Superior temporal gyrus (tissue), 1 donor: ENCODE measurements at regions not wholly inside any gene's neighbourhood (a gene's known extent, or its start where the extent isn't known, plus 50 kb on each side); places are given as distances from the start of the nearest gene placed in this dataset.

Experiments
- DNase-seq: peaks from one replicate; pipeline ENCODE4 v3.0.0-alpha.2; 2016; ENCODE audit errors: extremely low spot score

- no peak for DNase-seq
Measured at GRCh38 chr6:104575536-104575935, 284.2 kb downstream of the HACE1 start.

GRCh38 chr6:104574135-104574750 lies 285.5 kb downstream of the HACE1 start:
- DNase-seq, result no peak

DNA sequence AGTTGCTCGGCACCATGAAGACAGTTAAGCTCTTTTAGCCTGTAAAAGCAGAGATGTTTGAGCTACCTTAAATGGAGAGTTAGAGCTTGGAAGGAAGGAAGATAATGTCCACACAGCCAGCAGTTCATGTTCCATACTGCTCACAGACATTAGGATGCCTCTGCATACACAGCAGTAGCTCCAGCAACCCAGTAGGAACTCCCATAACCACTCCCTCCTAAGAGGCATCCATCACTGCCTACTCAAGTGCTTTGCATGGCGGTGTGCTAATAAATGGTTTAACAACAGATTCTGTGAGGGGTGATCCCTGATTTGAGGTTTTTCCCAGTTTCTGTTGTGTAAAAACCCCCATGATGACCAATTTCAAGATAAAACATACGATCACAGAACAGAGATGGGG lies 286.4 kb downstream of the HACE1 start:
- no peak for DNase-seq

DNA sequence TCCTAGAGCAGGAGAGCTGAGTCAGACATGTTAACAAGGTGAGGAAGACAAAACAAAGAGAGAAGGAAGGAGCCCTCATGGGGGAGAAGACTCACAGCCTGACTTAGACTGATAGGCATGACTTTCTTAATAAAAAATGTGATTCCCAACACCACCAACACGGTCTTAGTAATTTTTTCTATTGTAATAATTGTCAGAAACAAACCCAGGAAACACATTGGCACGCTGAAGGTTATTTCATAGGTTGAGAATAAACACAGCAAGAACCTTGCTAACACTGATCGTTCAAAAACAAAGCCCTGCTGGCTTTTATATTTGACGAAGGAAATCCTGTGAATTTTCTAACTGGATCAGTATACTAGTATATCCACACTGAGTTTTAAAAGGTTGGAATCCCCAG lies 286.8 kb downstream of the HACE1 start:
- DNase-seq, result no peak

DNA sequence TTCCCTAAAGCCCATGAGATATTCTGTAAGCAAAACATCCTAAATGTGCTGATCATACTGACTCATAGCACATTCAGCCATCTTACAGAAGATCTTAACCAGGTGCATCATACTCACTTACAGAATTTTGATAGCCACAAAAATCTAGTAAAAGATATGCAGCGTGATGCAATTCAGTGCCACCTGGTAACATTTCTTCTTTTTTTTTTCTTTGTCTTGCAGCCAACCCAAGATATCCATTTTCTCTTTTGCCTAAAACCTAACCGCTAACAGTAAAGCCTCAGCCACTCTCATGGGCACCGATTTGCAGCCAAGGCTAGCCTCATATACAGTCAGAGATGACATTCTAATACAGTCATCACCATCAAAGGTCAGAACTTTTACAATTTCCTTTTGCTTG lies 293.3 kb downstream of the HACE1 start:
- no peak for DNase-seq

- no peak for DNase-seq
Measured at GRCh38 chr6:104563306-104563705, 296.4 kb downstream of the HACE1 start.

GRCh38 chr6:104559435-104560202 lies 300.1 kb downstream of the HACE1 start:
- DNase-seq, result no peak

GRCh38 chr6:104558746-104559145 lies 301.0 kb downstream of the HACE1 start:
- DNase-seq, result no peak

DNA sequence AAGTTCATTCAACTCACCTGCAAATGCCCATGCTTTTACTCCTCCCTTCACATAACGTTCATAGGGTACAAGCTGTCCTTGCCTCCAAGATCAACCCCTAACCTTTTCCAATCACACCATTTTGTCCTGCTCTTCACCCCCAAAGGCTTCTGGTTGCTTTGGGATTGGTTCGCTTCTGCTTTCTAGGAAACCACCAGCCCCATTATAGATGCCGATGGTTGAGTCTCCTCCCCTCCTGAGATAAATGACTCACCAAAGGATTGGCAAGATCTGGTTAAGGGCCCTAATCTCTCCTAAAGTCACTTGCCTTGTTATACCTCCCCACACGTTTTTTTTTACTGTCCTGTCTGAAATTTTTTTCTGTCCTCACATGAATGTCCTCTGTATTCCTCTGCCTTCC lies 311.4 kb downstream of the HACE1 start:
- DNase-seq, result no peak

DNA sequence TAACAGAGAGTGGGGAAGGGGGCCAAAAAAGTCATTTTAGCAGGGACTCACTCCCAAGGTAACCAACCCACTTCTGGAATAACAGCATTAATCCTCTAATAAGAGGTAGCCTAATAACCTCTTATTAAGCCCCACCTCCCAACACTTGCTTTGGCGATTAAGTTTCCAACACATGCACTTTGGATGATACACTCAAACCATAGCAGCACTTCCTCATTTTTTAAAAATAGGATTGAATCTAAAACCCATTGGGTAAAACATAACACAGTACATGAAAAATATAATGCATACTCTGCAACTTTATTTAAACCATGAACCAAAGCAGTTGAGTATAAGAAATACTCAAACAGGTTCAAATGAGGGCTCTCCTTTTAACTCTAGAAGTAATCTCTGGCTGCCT lies 318.3 kb downstream of the HACE1 start:
- DNase-seq, result no peak

- no peak for DNase-seq
Measured at GRCh38 chr6:104540743-104541142, 319.0 kb downstream of the HACE1 start.

DNA sequence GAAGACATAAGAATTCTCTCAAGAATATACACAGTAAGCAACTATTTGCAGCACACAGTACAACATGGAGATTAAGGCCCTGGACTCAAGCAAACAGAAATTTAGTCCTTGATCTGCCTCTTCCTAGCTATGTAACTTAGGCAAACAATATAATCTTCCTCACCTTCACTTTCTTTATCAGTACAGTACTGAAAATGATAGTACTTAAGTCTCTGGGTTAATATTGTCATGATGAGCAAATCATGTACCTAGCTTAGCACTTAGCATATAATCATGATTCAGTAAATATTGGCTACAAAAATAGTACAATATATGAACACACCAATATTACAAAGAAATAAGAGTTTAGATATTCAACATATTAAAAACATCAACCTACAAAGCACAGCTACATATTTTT lies 320.5 kb downstream of the HACE1 start:
- DNase-seq, result no peak

DNA sequence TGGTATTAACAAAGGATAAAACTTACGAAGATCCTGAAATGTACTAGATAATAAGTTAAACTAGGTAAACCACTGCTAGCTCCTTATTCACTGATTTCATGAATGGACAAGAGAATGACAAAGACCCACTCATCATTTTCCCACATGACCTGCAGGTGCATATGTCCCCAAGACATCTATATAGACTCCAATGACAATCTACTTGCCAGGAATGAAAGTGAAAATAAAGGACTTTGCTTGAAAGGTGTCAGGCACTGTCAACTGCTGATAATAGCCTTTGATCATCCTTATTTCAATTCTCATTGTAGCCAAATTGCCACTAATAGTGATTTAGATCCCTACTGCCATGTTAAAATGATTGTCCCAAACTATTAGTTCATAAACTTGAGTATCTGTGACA lies 321.8 kb downstream of the HACE1 start:
- DNase-seq, result no peak

GRCh38 chr6:104537180-104537579 lies 322.5 kb downstream of the HACE1 start:
- DNase-seq, result no peak

DNA sequence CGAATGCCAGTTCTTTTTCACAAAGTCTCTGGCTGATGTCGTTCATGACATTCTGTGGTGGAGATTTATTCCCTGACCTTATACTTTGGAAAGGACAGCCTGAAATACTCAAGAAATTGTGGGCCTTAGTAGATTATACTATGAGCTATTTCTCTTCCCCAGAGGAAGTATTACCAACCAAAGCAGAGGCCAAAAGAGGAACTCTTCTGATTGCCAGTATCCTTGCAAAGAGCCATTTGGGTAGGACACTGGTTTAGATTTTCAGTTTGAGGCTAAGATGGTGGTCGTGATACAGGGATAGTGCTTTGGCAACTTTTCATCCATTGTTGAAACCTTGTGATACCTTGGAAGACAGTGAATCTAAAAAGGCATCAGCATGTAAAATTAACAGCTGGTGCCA lies 327.3 kb downstream of the HACE1 start:
- DNase-seq, result no peak

DNA sequence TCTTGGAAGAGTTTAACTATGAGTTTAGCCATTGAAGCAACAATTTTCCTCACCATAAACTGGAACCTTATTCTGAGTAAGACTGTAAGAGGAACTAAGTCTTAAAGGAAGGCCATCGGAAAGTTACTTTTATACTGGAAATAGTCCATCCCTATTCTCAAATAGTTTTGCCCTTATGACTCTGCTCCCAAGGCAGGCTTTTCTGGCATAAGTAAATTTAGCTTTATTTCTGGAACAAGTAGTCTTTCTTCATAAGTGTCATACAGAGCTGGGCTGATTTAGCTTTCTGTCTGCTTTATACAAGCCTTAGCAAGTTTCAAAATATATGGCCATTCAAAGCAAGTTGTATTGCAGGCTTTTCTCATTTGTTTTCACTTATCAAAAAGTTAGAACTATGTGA lies 328.1 kb downstream of the HACE1 start:
- peak; percentile 30 for DNase-seq

- DNase-seq, result no peak
Measured at GRCh38 chr6:104527761-104528415, 331.8 kb downstream of the HACE1 start.

DNA sequence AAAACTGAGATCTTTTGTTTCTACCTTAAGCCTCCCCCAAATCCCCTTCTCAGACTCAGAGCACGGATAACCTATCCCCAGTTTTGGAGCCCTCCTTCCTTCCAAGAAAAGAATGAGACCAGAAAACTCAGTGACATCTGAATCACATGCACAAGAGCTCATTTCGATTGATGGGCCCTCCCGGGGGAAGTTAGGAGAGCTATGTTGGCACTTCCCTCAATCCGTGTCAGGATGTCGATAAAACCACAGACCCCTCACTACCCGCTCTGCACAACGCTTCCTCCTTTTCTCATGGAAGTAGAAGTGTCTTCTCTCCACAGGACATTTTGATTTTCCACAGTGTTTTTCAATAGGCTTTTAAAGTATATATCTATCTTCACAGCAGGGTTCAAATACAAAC lies 332.4 kb downstream of the HACE1 start:
- DNase-seq, result peak; percentile 32

- DNase-seq, result peak; percentile 53
Measured at GRCh38 chr6:104526376-104526775, 333.3 kb downstream of the HACE1 start.

DNA sequence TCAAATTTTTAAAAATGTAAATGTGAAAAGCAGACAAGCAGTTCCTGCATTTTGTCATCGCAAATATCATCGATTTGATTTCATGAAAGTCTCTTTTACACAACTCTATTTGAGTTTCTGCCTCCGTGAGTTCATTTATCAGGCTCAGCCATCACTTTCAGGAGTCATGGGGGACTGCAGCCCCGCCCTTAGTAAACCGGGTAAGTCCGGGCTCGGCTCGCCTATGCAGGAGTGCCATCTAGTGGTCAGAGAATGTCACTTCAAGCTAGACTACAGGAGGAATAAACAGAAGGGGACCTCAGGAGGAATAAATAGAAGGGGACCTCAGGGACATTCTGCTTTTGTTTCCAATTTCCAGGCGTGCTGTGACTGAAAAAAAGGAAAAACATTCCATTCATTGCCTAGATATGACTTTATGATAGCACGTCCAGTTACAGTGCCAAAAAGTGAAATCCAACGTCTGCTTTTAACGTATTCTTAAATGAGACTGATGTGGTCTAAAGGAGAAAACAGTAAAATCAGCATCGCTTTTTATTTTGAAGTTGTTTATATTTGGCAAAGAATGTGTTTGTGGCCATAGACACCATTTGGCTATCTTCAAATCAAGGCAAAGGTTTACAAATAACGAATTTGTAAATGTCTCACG lies 333.9 kb downstream of the HACE1 start:
- DNase-seq, result peak; percentile 95

DNA sequence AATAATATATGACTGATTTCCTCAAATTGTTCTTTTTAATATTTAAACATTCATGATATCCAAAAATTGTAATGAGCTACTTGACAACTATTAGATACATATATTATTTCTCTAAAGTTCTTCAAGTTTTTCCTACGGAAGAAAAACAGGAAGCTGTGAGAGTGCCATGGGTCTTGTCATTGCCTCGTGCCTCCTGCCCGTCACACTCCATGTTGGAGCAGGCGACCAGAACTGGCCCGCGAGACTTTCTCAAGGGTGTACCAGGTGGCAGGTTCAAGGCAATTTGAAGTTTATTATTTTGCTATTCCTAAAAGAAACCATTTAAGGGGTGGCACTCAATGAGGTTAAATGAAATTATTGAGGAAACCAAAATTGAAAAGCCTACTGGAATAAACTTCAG lies 337.2 kb downstream of the HACE1 start:
- DNase-seq, result no peak

- peak; percentile 30 for DNase-seq
Measured at GRCh38 chr6:104521176-104521575, 338.5 kb downstream of the HACE1 start.

- peak; percentile 46 for DNase-seq
Measured at GRCh38 chr6:104519566-104519965, 340.2 kb downstream of the HACE1 start.
